ENCODE measurements at regions not wholly inside any gene's neighbourhood (a gene's known extent, or its start where the extent isn't known, plus 50 kb on each side); places are given as distances from the start of the nearest gene placed in this dataset.

DNA sequence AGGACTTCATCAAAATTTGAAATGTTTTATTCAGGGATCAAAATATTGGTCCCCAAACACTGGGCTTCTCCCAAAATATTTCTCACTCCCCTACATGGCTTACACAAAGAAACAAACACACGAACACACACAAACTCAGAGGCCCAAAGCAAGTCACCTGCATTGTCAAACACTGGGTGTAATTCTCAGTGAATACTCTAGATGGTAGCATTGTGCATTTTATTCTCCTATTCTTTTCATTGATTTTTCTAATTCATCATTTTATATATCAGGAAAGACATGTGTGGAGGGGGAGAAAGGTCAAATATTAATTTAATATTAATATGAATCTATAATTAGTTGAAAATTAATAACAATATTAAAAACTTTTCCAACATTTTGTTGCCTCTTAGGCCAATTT is 72.3 kb upstream of the TNMD start:
- Histone ChIP-seq H3K36me3 (ENCODE audit: control insufficient read depth in 2 of 3, insufficient read depth in 3 of 3, low read length in 3 of 3) (no peaks in the 10 kb centered on the region), H3K9me3 (ENCODE audit: control insufficient read depth in 2 of 3, low read length in 3 of 3) (no peaks in the 10 kb centered on the region), H3K4me3 (ENCODE audit: low read length) (no peak overlapping the region), H3K27me3 (ENCODE audit: control insufficient read depth in 2 of 2, insufficient read depth in 2 of 2, low read length in 2 of 2) (no peaks in the 10 kb centered on the region), H3K4me1 (ENCODE audit: control insufficient read depth in 2 of 2, insufficient read depth in 2 of 2, low read length in 2 of 2) (no peaks in the 10 kb centered on the region), H3K27ac (ENCODE audit: low read depth, low read length) (no peak overlapping the region)
- ATAC-seq (no peak), DNase-seq (peak in 4 of 9 donors; percentile 1 to 15 (median 4))
- intact Hi-C loops (cut with micrococcal nuclease): loop anchor here (1.0 kb wide), 3 partner anchors 124 to 256 kb away; partner anchors contain the start of gene TSPAN6 (in 1 of the 2)
- Mint-ChIP-seq H3K4me3 (no peak overlapping the region), H3K27ac (no peak overlapping the region), H3K4me1 (no peaks in the 10 kb centered on the region), H3K9me3 (peaks cover 0 to 2% (median 0%) of the 10 kb centered on the region in 11 donors), H3K27me3 (peaks cover 0 to 4% (median 0%) of the 10 kb centered on the region in 5 donors), H3K36me3 (no peaks in the 10 kb centered on the region)
- CTCF ChIA-PET: no interaction called here
- POLR2A ChIA-PET: no interaction called here

DNA sequence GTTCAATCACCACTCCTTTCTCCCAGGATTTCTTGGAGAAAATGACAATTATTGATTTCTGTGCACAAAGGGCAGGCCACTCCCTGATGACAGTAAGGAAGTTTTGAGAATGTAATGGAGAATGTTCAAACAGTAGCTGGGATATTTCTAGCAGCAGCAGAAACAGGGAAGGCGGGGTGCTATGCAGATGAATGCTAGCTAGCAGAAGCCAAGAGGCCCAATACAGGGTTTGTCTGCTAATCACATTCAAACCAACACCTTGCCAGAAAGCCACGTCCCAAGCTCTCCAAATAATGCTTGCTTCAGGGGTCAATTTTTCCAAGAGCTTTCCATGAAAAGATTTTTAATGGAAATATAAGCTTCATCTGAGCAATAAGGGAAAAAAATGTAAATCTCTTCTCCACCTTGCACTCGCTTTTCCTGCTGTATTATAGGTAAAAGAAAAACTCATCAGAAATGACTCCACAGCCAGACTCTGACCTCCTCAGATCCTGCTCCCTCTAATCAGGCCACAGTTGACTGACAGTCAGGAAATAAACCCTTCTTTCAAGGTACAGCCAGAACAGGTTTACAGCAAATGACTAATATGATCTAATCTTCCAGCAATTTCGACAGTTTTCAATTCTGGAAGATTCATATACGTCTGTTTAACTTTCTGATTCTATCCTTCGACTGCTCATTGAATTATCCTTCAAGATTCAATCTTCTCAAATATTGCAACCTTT is 84.7 kb upstream of the PCDH19 start:
- Histone ChIP-seq H3K9me3 (ENCODE audit: control insufficient read depth in 2 of 3, low read length in 3 of 3) (no peaks in the 10 kb centered on the region), H3K36me3 (ENCODE audit: control insufficient read depth in 2 of 3, insufficient read depth in 3 of 3, low read length in 3 of 3) (no peaks in the 10 kb centered on the region), H3K27me3 (ENCODE audit: control insufficient read depth in 2 of 2, insufficient read depth in 2 of 2, low read length in 2 of 2) (no peaks in the 10 kb centered on the region), H3K27ac (ENCODE audit: low read depth, low read length) (no peak overlapping the region), H3K4me1 (ENCODE audit: control insufficient read depth in 2 of 2, insufficient read depth in 2 of 2, low read length in 2 of 2) (no peaks in the 10 kb centered on the region), H3K4me3 (ENCODE audit: low read length) (no peak overlapping the region)
- intact Hi-C loops (cut with micrococcal nuclease): no loop called here
- H3K4me3 Mint-ChIP-seq: no peak overlapping the region
- ATAC-seq (no peak), DNase-seq (no peak)
- H3K4me1 Mint-ChIP-seq: no peaks in the 10 kb centered on the region
- CTCF ChIA-PET: no interaction called here
- H3K36me3 Mint-ChIP-seq: no peaks in the 10 kb centered on the region
- peaks cover 0 to 12% (median 7%) of the 10 kb centered on the region in 5 donors for H3K27me3 Mint-ChIP-seq
- H3K27ac Mint-ChIP-seq: no peak overlapping the region
- POLR2A ChIA-PET: no interaction called here
- peaks cover 0 to 23% (median 2%) of the 10 kb centered on the region in 11 donors for H3K9me3 Mint-ChIP-seq

DNA sequence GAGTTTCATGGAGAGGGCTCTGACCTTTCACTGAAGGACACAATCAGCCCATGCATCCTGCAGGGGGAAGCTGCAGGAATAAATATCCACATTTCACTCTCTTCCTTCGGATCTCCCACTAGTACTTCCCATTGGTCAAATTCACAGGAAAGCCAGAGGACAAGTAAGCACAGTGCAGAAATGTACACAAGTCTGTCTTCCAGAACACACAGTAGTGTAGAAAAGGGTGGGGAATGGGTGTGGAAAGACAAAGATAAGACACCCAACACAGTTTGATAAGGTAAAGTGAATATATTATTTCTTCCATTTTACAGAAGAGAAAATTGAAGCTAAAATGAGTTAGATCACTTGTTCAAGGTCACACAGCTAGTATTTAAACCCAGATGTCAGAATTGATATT is 81.1 kb upstream of the PCDH19 start:
- POLR2A ChIA-PET: no interaction called here
- Mint-ChIP-seq H3K27ac (no peak overlapping the region), H3K36me3 (no peaks in the 10 kb centered on the region)

DNA sequence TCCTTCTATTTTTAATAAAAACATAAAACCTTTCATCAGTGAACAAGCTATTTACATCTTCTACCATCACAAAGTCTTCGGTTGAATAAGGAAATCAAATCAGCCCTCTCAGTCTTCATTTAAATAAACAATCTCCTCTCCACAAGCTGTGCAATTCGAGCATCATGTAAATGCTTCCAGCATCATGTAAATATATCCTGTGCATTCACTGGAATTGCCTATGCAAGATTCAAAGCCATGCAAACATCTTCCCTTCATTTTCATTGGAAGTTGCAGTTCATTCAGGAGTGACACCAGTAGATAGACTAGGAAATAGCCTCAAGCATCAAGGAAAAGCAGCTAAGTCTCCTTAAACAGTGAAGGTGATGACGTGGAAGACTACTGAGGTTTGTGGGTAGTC is 77.7 kb upstream of the PCDH19 start:
- Histone ChIP-seq H3K4me1 (ENCODE audit: control insufficient read depth in 2 of 2, insufficient read depth in 2 of 2, low read length in 2 of 2) (no peaks in the 10 kb centered on the region), H3K27ac (ENCODE audit: low read depth, low read length) (no peak overlapping the region), H3K4me3 (ENCODE audit: low read length) (no peak overlapping the region), H3K27me3 (ENCODE audit: control insufficient read depth in 2 of 2, insufficient read depth in 2 of 2, low read length in 2 of 2) (no peaks in the 10 kb centered on the region), H3K36me3 (ENCODE audit: control insufficient read depth in 2 of 3, insufficient read depth in 3 of 3, low read length in 3 of 3) (no peaks in the 10 kb centered on the region), H3K9me3 (ENCODE audit: control insufficient read depth in 2 of 3, low read length in 3 of 3) (no peaks in the 10 kb centered on the region)
- Mint-ChIP-seq H3K4me3 (no peak overlapping the region), H3K36me3 (no peaks in the 10 kb centered on the region), H3K4me1 (no peaks in the 10 kb centered on the region), H3K27ac (no peak overlapping the region), H3K27me3 (peaks cover 0 to 8% (median 3%) of the 10 kb centered on the region in 5 donors), H3K9me3 (peaks cover 0 to 5% (median 0%) of the 10 kb centered on the region in 11 donors)
- ChIA-PET CTCF (no interaction called here), POLR2A (no interaction called here)
- intact Hi-C loops (cut with micrococcal nuclease): no loop called here
- ATAC-seq: no peak
- DNase-seq: no peak

More for the DNA sequence above, 81.1 kb upstream of the PCDH19 start:
- H3K36me3 ChIP-seq (ENCODE audit: control insufficient read depth in 2 of 3, insufficient read depth in 3 of 3, low read length in 3 of 3): no peaks in the 10 kb centered on the region
- intact Hi-C loops (cut with micrococcal nuclease): no loop called here
- DNase-seq (no peak), ATAC-seq (no peak)
- H3K4me3 Mint-ChIP-seq: no peak overlapping the region
- H3K27me3 ChIP-seq (ENCODE audit: control insufficient read depth in 2 of 2, insufficient read depth in 2 of 2, low read length in 2 of 2): no peaks in the 10 kb centered on the region
- H3K27me3 Mint-ChIP-seq: peaks cover 0 to 12% (median 7%) of the 10 kb centered on the region in 5 donors
- H3K4me1 Mint-ChIP-seq: no peaks in the 10 kb centered on the region
- CTCF ChIA-PET: no interaction called here
- H3K4me3 ChIP-seq (ENCODE audit: low read length): no peak overlapping the region
- peaks cover 0 to 5% (median 0%) of the 10 kb centered on the region in 11 donors for H3K9me3 Mint-ChIP-seq
- H3K9me3 ChIP-seq (ENCODE audit: control insufficient read depth in 2 of 3, low read length in 3 of 3): no peaks in the 10 kb centered on the region
- no peaks in the 10 kb centered on the region for H3K4me1 ChIP-seq (ENCODE audit: control insufficient read depth in 2 of 2, insufficient read depth in 2 of 2, low read length in 2 of 2)
- no peak overlapping the region for H3K27ac ChIP-seq (ENCODE audit: low read depth, low read length)

DNA sequence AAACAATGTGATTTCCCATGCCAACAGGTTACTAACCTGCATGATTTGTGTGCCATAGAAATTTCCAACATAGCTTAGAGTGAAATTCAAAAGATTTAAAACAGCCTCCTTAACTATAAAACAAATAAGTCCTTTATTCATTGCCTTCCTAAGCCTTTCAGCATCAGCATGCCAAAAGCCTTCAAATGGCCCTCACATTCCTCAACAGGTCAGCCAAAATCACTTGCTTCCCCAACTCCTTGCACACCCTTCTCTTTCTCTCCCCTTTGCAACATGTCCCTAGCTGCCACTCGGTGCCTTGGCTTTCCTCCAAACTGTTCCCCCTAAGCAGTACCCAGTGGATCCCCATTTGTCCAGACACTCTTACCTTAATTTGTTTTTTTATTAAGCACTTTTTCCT is 74.9 kb upstream of the PCDH19 start:
- no peaks in the 10 kb centered on the region for H3K9me3 ChIP-seq (ENCODE audit: control insufficient read depth in 2 of 3, low read length in 3 of 3)
- ATAC-seq: no peak
- no peaks in the 10 kb centered on the region for H3K27me3 ChIP-seq (ENCODE audit: control insufficient read depth in 2 of 2, insufficient read depth in 2 of 2, low read length in 2 of 2)
- intact Hi-C loops (cut with micrococcal nuclease): no loop called here
- H3K36me3 ChIP-seq (ENCODE audit: control insufficient read depth in 2 of 3, insufficient read depth in 3 of 3, low read length in 3 of 3): no peaks in the 10 kb centered on the region
- DNase-seq: no peak
- Mint-ChIP-seq H3K36me3 (no peaks in the 10 kb centered on the region), H3K4me3 (no peak overlapping the region), H3K27me3 (peaks cover 0 to 9% (median 0%) of the 10 kb centered on the region in 5 donors), H3K9me3 (peaks cover 0 to 1% (median 0%) of the 10 kb centered on the region in 11 donors), H3K4me1 (no peaks in the 10 kb centered on the region), H3K27ac (no peak overlapping the region)
- H3K4me1 ChIP-seq (ENCODE audit: control insufficient read depth in 2 of 2, insufficient read depth in 2 of 2, low read length in 2 of 2): no peaks in the 10 kb centered on the region
- CTCF ChIA-PET: no interaction called here
- no peak overlapping the region for H3K27ac ChIP-seq (ENCODE audit: low read depth, low read length)
- no peak overlapping the region for H3K4me3 ChIP-seq (ENCODE audit: low read length)
- POLR2A ChIA-PET: no interaction called here

DNA sequence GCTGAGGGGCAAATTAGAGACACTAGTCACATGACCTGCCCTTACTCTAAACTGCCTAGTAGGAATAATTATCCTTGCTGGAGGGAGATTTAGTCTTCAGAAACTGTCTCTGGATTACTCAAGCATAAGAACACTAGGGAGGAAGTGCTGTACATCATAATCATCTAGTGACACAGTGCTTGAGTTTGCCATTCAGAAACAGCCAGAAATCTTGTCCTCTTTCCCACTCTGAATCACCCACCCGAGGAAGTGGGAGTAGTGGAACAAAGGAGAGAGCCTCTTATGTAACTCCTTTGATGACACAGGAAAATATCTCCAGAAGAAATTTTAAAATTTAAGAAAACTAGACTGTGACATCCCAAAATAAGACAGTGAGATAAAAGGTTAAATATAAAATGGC is 69.3 kb upstream of the PCDH19 start:
- Histone ChIP-seq H3K9me3 (ENCODE audit: control insufficient read depth in 2 of 3, low read length in 3 of 3) (no peaks in the 10 kb centered on the region), H3K4me3 (ENCODE audit: low read length) (no peak overlapping the region), H3K4me1 (ENCODE audit: control insufficient read depth in 2 of 2, insufficient read depth in 2 of 2, low read length in 2 of 2) (no peaks in the 10 kb centered on the region), H3K27ac (ENCODE audit: low read depth, low read length) (no peak overlapping the region), H3K27me3 (ENCODE audit: control insufficient read depth in 2 of 2, insufficient read depth in 2 of 2, low read length in 2 of 2) (no peaks in the 10 kb centered on the region), H3K36me3 (ENCODE audit: control insufficient read depth in 2 of 3, insufficient read depth in 3 of 3, low read length in 3 of 3) (no peaks in the 10 kb centered on the region)
- peaks cover 0 to 2% (median 0%) of the 10 kb centered on the region in 11 donors for H3K9me3 Mint-ChIP-seq
- no peaks in the 10 kb centered on the region for H3K36me3 Mint-ChIP-seq
- intact Hi-C loops (cut with micrococcal nuclease): no loop called here
- no peak overlapping the region for H3K4me3 Mint-ChIP-seq
- peaks cover 0 to 9% (median 5%) of the 10 kb centered on the region in 5 donors for H3K27me3 Mint-ChIP-seq
- DNase-seq (no peak), ATAC-seq (no peak)
- no peak overlapping the region for H3K27ac Mint-ChIP-seq
- no peaks in the 10 kb centered on the region for H3K4me1 Mint-ChIP-seq
- ChIA-PET CTCF (no interaction called here), POLR2A (no interaction called here)

DNA sequence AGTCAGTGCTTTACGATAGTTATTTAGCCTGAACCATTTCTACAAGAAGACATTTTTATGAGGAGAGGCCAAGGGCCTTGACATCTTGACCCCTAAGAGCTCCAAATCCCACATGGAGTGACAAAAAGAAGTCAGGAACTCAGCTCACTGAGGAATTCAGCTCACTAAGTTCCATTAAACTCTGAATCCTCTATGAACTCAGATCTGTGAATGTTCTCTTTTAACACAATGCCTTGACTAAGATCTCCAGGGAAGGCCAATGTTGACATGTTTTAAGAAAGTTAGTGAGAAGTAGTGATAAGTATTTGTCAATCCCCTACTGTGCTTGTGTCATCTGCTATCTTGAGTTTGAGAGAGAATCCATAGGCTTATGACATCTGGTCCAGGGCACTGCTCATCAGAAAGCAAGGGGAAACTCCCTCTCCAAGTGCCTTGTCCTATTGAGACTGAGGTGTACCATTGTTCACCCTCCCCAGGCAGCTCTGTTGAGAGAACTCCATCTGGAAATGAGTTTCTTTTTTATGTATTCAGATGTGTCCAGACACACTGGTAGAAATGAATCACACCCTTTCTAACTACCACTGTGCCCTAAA is 68.7 kb upstream of the PCDH19 start:
- Histone ChIP-seq H3K36me3 (ENCODE audit: control insufficient read depth in 2 of 3, insufficient read depth in 3 of 3, low read length in 3 of 3) (no peaks in the 10 kb centered on the region), H3K4me3 (ENCODE audit: low read length) (no peak overlapping the region), H3K27me3 (ENCODE audit: control insufficient read depth in 2 of 2, insufficient read depth in 2 of 2, low read length in 2 of 2) (no peaks in the 10 kb centered on the region), H3K9me3 (ENCODE audit: control insufficient read depth in 2 of 3, low read length in 3 of 3) (no peaks in the 10 kb centered on the region), H3K4me1 (ENCODE audit: control insufficient read depth in 2 of 2, insufficient read depth in 2 of 2, low read length in 2 of 2) (no peaks in the 10 kb centered on the region), H3K27ac (ENCODE audit: low read depth, low read length) (no peak overlapping the region)
- CTCF ChIA-PET: no interaction called here
- Mint-ChIP-seq H3K9me3 (peaks cover 0 to 2% (median 0%) of the 10 kb centered on the region in 11 donors), H3K36me3 (no peaks in the 10 kb centered on the region), H3K4me1 (no peaks in the 10 kb centered on the region), H3K27ac (no peak overlapping the region), H3K27me3 (peaks cover 0 to 9% (median 5%) of the 10 kb centered on the region in 5 donors), H3K4me3 (no peak overlapping the region)
- no peak for ATAC-seq
- DNase-seq: no peak
- POLR2A ChIA-PET: no interaction called here
- intact Hi-C loops (cut with micrococcal nuclease): no loop called here

All from naive thymus-derived CD4-positive, alpha-beta T cell (primary cell).